ENCODE measurements at regions not wholly inside any gene's neighbourhood (a gene's known extent, or its start where the extent isn't known, plus 50 kb on each side); places are given as distances from the start of the nearest gene placed in this dataset.

- intact Hi-C loops (cut with DNase I), result no loop called here
- no peak for ATAC-seq (ENCODE audit: poor library complexity)
- DNase-seq, result no peak
Observed at GRCh38 chr22:47694536-47695130, 932.2 kb downstream of the TBC1D22A start.

GRCh38 chr22:47693606-47694005, 931.2 kb downstream of the TBC1D22A start:
- DNase-seq (no peak), ATAC-seq (ENCODE audit: poor library complexity) (no peak)
- intact Hi-C loops (cut with DNase I), result no loop called here

DNA sequence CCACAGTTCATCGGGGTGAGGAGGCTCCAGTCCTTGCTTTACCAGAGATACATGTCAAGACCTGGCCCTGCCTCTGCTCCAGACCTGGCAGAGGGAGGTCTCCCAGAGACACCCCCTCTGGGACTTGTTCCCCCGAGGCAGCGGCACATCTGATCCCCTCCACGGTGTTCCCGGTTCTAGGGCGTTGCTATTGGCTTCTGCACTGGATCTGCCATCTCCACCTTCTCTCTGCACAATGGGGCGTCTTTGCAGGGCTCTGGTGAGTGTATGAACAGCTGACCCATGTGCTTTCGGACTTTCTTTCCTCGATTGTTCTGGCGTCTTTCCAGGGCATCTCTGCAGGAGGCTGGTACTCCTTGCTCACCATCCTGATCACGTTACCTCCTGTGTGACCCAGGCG, 930.4 kb downstream of the TBC1D22A start:
- no peak for DNase-seq
- intact Hi-C loops (cut with DNase I), result no loop called here
- ATAC-seq (ENCODE audit: poor library complexity), result no peak

GRCh38 chr22:47691152-47691895, 928.9 kb downstream of the TBC1D22A start:
- intact Hi-C loops (cut with DNase I), result no loop called here
- DNase-seq (no peak), ATAC-seq (ENCODE audit: poor library complexity) (no peak)

DNA sequence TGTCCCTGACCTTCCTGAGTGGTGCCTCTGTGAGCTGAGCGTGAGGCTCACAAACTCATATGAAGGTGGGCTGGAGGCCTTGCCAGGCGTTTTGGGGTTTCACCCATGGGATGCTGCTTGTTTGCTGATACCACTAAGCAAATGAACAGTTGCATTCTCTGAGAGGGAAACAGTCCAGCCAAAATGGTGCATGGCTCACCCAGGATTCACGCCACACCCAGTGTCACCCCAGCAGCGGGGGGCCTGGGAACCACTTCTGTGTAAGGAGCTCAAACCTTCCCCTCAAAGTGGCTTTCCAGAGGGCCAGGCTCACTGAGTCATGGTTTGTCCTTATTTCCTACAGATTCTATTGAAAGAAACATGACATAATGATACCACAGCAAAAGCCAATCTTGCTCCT, 928.1 kb downstream of the TBC1D22A start:
- intact Hi-C loops (cut with DNase I), result no loop called here

GRCh38 chr22:47690166-47690565, 927.7 kb downstream of the TBC1D22A start:
- intact Hi-C loops (cut with DNase I), result no loop called here
- DNase-seq (no peak), ATAC-seq (ENCODE audit: poor library complexity) (no peak)

More for the DNA sequence above, 928.1 kb downstream of the TBC1D22A start:
- no peak for ATAC-seq (ENCODE audit: poor library complexity)
- no peak for DNase-seq

DNA sequence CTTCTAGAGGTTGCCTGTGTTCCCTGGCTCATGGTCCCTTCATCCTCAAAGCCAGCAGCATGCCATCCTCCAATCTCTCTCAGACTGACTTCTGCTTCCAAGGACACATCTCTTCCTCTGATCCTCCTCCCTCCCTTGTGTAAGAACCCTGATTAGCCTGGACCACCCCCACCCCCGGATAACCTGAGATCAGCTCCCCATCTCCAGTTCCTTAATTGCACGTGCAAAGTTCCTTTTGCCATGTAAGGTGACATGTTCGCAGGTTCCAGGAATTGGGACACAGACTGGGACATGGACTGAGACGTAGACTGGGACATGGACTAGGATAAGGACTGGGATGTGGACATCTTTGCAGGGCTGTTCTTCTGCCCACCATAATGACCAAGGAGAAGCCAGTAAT, 925.3 kb downstream of the TBC1D22A start:
- intact Hi-C loops (cut with DNase I), result no loop called here
- ATAC-seq (ENCODE audit: poor library complexity) (no peak), DNase-seq (no peak)

- no peak for DNase-seq
- ATAC-seq (ENCODE audit: poor library complexity), result no peak
- intact Hi-C loops (cut with DNase I), result no loop called here
Observed at GRCh38 chr22:47687346-47687655, 924.9 kb downstream of the TBC1D22A start.

GRCh38 chr22:47686594-47687345, 924.3 kb downstream of the TBC1D22A start:
- intact Hi-C loops (cut with DNase I), result no loop called here
- ATAC-seq (ENCODE audit: poor library complexity), result no peak
- no peak for DNase-seq

DNA sequence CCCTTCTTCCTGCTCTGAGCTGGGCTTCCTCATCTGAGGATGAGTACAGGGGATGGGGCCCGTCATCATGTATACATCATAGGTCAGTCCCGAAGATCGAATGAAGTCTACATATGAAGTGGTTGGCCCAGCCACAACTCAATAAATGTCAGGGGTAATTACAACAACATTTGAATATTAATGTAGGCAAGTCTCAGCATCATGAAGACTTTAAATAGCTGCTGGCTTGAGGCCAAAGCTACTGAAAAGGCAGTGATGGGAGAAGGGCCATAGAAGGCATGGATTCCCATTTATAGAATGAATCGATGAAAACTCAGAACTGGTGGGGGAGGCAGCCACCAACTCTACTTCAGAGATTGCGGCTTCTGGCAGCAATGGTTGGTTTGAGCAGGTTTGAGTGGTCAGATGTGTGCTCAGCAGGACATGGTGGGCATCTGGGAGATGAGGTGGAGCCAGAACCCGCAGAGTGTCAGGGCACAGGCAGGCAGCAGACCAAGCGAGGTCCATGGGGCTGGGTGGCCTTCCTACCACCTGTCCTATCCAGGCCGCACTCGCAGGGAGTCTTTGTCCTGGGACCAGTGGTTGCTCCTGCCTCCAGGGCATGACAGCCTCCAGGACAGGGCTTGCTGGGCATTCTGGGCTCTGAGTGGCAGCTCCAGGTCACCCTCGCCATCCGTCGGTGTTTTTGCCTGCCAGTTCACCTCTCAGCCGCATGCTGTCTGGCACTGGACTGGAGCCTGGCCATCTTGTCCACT, 919.1 kb downstream of the TBC1D22A start:
- DNase-seq (no peak), ATAC-seq (ENCODE audit: poor library complexity) (no peak)
- intact Hi-C loops (cut with DNase I), result no loop called here

GRCh38 chr22:47678636-47679287, 916.3 kb downstream of the TBC1D22A start:
- no peak for DNase-seq
- intact Hi-C loops (cut with DNase I), result no loop called here
- ATAC-seq (ENCODE audit: poor library complexity), result no peak

DNA sequence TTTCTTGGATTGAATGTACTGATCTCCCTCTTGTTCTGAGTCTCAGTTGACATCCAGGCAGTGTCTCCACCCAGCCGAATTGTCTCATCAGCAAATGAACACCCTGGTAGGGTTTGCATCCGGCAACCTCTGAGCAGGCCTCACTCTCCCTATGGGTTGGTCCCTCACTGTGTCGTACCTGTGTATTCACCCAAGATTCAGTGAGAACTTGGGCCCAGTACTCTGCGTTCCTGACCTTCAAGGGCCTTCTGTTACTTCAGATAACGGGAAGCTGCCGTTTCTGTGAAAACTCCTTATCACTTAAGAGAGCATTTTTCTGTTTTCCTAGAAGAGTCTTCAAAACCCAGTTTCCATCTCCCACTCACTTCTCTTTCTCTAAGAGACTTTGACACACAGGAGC, 915.6 kb downstream of the TBC1D22A start:
- DNase-seq (no peak), ATAC-seq (ENCODE audit: poor library complexity) (no peak)
- intact Hi-C loops (cut with DNase I), result no loop called here

- intact Hi-C loops (cut with DNase I), result no loop called here
- no peak for DNase-seq
- no peak for ATAC-seq (ENCODE audit: poor library complexity)
Observed at GRCh38 chr22:47676685-47677084, 914.2 kb downstream of the TBC1D22A start.

DNA sequence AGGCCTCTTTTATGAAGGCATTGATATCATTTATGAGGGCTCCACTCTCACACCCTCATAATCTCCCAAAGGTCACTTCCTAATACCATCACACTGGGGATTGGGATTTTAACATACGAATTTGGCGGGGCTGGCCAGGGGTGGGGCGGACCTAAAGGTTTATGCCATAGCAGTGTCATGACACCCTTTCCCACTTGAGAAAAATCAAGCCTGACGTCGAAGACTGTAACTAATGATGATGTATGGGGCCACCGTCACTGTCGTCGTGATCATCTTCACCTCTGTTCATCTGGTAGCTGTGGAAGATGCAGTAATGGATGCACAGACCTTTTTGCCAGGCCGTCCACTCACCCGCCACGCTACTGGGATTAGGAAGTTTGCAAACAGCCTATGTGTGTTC, 912.1 kb downstream of the TBC1D22A start:
- intact Hi-C loops (cut with DNase I), result no loop called here

GRCh38 chr22:47673557-47673956, 911.1 kb downstream of the TBC1D22A start:
- DNase-seq (no peak), ATAC-seq (ENCODE audit: poor library complexity) (no peak)
- intact Hi-C loops (cut with DNase I), result no loop called here

More for the DNA sequence above, 912.1 kb downstream of the TBC1D22A start:
- DNase-seq (no peak), ATAC-seq (ENCODE audit: poor library complexity) (no peak)

DNA sequence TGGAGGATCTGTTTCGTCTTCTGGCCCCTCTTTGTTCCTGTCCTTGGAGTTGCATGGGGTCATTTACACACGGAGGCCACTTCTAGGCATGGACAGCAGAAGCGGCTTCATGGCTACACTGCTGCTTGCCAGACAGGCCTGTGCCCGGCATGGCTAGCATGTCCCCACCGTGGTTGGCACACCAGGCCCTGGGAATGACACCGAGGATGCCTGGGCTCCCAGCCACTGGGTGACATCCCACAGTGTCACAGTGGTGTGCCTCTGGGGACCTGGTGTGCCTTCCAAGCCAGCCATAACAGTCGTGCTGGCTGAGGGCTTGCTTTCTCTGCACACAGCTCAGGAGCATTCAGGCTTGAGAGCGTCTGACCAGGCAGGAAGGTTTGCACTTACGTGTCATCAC, 910.1 kb downstream of the TBC1D22A start:
- DNase-seq (no peak), ATAC-seq (ENCODE audit: poor library complexity) (no peak)
- intact Hi-C loops (cut with DNase I), result no loop called here

GRCh38 chr22:47665151-47665550, 902.7 kb downstream of the TBC1D22A start:
- DNase-seq, result no peak
- no peak for ATAC-seq (ENCODE audit: poor library complexity)
- intact Hi-C loops (cut with DNase I), result no loop called here

- ATAC-seq (ENCODE audit: poor library complexity) (no peak), DNase-seq (no peak)
- intact Hi-C loops (cut with DNase I), result no loop called here
Observed at GRCh38 chr22:47663615-47664605, 901.5 kb downstream of the TBC1D22A start.
